Activated B cell treated with CpG ODN at 0.5 μM for 24 hours (primary cell): ENCODE measurements at regions not wholly inside any gene's neighbourhood (a gene's known extent, or its start where the extent isn't known, plus 50 kb on each side); places are given as distances from the start of the nearest gene placed in this dataset.

Experiments used
- ATAC-seq: fragments of 200-7000 bp; cut with Tn5 transposase; one replicate; pipeline ENCODE4 v1.10.0; 2021; ENCODE audit warnings: low read depth, mild to moderate bottlenecking, moderate library complexity
- CTCF ChIA-PET: fragments of 350-600 bp; sonication (Branson Sonifier 250); formaldehyde crosslinking; loops from one replicate; lab custom pipeline; 2021; ENCODE audit warnings: antibody characterized with exemption; lab: Charles Lee
- POLR2A ChIA-PET: fragments of 350-600 bp; sonication (Branson Sonifier 250); formaldehyde crosslinking; loops from one replicate; lab custom pipeline; 2021; ENCODE audit warnings: antibody characterized with exemption; lab: Charles Lee
- DNase-seq: peaks from one replicate; pipeline ENCODE4 v3.0.0; 2022
- H3K27ac Mint-ChIP-seq: one replicate; pipeline ENCODE4 v1.8.0; 2020; ENCODE audit warnings: mixed read lengths
- H3K27me3 Mint-ChIP-seq: one replicate; pipeline ENCODE4 v1.8.0; 2021; ENCODE audit warnings: mixed read lengths
- H3K36me3 Mint-ChIP-seq: one replicate; pipeline ENCODE4 v1.8.0; 2021; ENCODE audit warnings: low read depth, mixed read lengths
- H3K4me1 Mint-ChIP-seq: one replicate; pipeline ENCODE4 v1.8.0; 2021; ENCODE audit warnings: mixed read lengths
- H3K4me3 Mint-ChIP-seq: one replicate; pipeline ENCODE4 v1.8.0; 2020; ENCODE audit warnings: mild to moderate bottlenecking, mixed read lengths
- H3K9me3 Mint-ChIP-seq: one replicate; pipeline ENCODE4 v1.8.0; 2020; ENCODE audit warnings: mixed read lengths
- CTCF ChIP-seq: fragments of 200-600 bp; IDR thresholded peaks from one replicate; pipeline ENCODE4 v1.8.0; 2022; ENCODE audit warnings: antibody characterized with exemption, mild to moderate bottlenecking
- intact Hi-C: fragments of 100-400 bp; cut with micrococcal nuclease; formaldehyde crosslinking; loops from one replicate; pipeline ENCODE4 v1.15.1; 2024

DNA sequence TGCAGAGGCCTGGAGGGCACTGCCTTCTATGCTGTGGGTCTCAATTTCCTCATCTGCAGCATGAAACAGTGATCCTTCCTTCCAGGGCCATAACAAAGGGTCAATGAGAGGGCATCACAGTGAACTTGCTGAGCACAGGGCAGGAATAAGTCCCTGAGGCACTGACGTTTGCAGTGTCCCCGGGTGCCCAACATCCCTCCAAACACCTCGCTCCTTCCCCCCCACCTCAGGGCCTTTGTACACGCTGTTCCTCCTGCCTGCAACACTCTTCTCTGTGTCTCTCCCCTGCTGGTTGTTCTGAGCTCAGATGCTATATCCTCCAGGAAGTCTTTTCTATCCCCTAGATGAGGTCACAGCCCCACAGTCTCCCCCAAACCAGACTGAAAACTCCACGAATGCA lies 59.7 kb upstream of the TCF20 start:
- H3K9me3 Mint-ChIP-seq: no peaks in the 10 kb centered on the region
- DNase-seq (no peak), ATAC-seq (no peak)
- ChIA-PET POLR2A (no interaction called here), CTCF (no interaction called here)
- H3K36me3 Mint-ChIP-seq: no peaks in the 10 kb centered on the region
- H3K4me1 Mint-ChIP-seq: peaks cover 3% of the 10 kb centered on the region
- H3K27me3 Mint-ChIP-seq: peaks cover 21% of the 10 kb centered on the region
- intact Hi-C loops: no loop called here
- TF ChIP-seq CTCF: no peak
- H3K27ac Mint-ChIP-seq: no peak overlapping the region
- no peak overlapping the region for H3K4me3 Mint-ChIP-seq

DNA sequence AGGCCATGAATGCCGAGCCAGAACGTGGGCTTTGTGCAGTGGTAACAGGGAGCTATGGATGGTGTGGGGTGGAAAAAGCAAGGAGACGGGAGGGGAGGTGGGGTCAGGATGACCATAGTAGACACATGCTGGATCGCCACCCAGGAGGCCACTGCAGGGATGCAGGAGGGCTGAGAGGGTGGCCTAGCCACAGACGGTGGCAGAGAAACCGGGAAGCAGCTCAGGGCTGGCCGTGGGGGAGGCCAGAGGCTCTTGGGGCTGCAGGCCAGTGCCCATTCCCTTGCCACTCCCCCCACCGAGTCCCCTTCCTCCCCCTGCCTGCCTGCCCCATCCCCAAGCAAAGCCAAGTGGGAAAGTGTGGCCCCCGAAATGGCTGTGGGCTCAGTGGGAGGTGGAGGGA lies 59.1 kb upstream of the TCF20 start:
- CTCF ChIA-PET: no interaction called here
- no peak for TF ChIP-seq CTCF
- H3K4me3 Mint-ChIP-seq: no peak overlapping the region
- peaks cover 7% of the 10 kb centered on the region for H3K4me1 Mint-ChIP-seq
- DNase-seq (no peak), ATAC-seq (no peak)
- no peaks in the 10 kb centered on the region for H3K9me3 Mint-ChIP-seq
- intact Hi-C loops: no loop called here
- H3K27me3 Mint-ChIP-seq: peaks cover 20% of the 10 kb centered on the region
- H3K27ac Mint-ChIP-seq: no peak overlapping the region
- POLR2A ChIA-PET: no interaction called here
- H3K36me3 Mint-ChIP-seq: no peaks in the 10 kb centered on the region

- intact Hi-C loops: no loop called here
- no peak overlapping the region for H3K4me3 Mint-ChIP-seq
- POLR2A ChIA-PET: no interaction called here
- DNase-seq (no peak), ATAC-seq (no peak)
- no peaks in the 10 kb centered on the region for H3K9me3 Mint-ChIP-seq
- H3K27me3 Mint-ChIP-seq: peaks cover 18% of the 10 kb centered on the region
- H3K4me1 Mint-ChIP-seq: peaks cover 7% of the 10 kb centered on the region
- H3K27ac Mint-ChIP-seq: no peak overlapping the region
- TF ChIP-seq CTCF: no peak
- no peaks in the 10 kb centered on the region for H3K36me3 Mint-ChIP-seq
- CTCF ChIA-PET: no interaction called here
Measured at GRCh38 chr22:42328784-42329145, 58.3 kb upstream of the TCF20 start.

DNA sequence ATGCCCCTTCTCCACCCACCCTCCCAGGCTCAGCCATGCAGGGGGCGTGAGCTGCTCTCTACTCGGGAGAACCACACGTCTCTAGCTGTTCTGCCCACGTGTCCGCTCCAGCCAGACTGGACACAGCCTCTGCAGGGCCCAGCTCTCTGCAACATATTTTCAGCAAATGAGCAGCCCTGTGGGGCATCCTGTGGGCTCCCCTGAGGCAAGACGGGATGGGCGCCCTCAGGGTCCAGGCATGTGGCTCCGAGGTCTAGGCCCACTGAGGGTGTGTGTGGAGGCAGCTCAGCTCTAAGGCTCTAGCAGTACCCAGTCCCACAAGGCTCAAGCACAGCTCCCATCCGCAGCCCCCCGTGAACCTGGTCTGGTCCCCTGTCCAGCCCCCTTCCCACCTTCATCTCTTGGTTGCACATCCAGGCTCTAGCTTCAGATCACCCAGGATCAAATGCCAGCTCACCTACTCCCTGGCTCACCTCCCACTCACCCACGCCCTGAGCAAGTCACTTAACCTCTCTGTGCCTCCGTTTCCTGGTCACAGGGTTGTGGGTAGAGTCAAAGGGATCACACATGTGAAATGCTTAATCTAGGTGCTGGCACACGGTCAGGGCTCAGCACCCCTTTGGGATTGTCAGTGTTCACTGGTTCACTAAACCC lies 57.8 kb upstream of the TCF20 start:
- CTCF ChIA-PET: no interaction called here
- POLR2A ChIA-PET: no interaction called here
- DNase-seq: no peak

More for the DNA sequence above, 57.8 kb upstream of the TCF20 start:
- Mint-ChIP-seq H3K36me3 (no peaks in the 10 kb centered on the region), H3K9me3 (no peaks in the 10 kb centered on the region), H3K4me1 (peaks cover 7% of the 10 kb centered on the region), H3K27ac (no peak overlapping the region), H3K4me3 (no peak overlapping the region), H3K27me3 (peaks cover 18% of the 10 kb centered on the region)
- ATAC-seq: no peak
- TF ChIP-seq CTCF: no peak
- intact Hi-C loops: no loop called here
